HepG2 (cell line): ENCODE measurements at regions not wholly inside any gene's neighbourhood (a gene's known extent, or its start where the extent isn't known, plus 50 kb on each side); places are given as distances from the start of the nearest gene placed in this dataset.

Experiments
- CENPT ChIP-seq: sonication (generic); formaldehyde crosslinking; IDR thresholded peaks from 2 replicates; pipeline ENCODE4 v1.8.0; 2022; ENCODE audit warnings: low read depth, mild to moderate bottlenecking, moderate library complexity, missing genetic modification reagents
- DNMT3B ChIP-seq: conservative IDR thresholded peaks from 2 replicates; pipeline ENCODE4 v1.6.1; 2016; ENCODE audit warnings: missing biosample characterization, control low read depth
- ELF1 ChIP-seq: sonication (generic); formaldehyde crosslinking; IDR thresholded peaks from 2 replicates; pipeline ENCODE4 v1.4.0; 2020; ENCODE audit warnings: missing genetic modification reagents
- HBP1 ChIP-seq: IDR thresholded peaks from 2 replicates; pipeline ENCODE4 v1.6.1; 2016; ENCODE audit warnings: low read depth, control low read depth
- HDAC2 ChIP-seq: sonication (generic); formaldehyde crosslinking; IDR thresholded peaks from 2 replicates; pipeline ENCODE4 v1.4.0; 2020; ENCODE audit warnings: missing genetic modification reagents
- HMG20B ChIP-seq: conservative IDR thresholded peaks from 2 replicates; pipeline ENCODE4 v1.6.1; 2016; ENCODE audit warnings: missing genetic modification reagents, missing compliant biosample characterization
- HNF1A ChIP-seq, 2 experiments: sonication (generic) in 1 of 2; formaldehyde crosslinking in 1 of 2; IDR thresholded peaks; 2 replicates each; pipeline versions ENCODE4 v1.4.0 to v1.6.1; 2016 to 2020; ENCODE audit warnings: borderline replicate concordance in 1 of 2, low read depth in 1 of 2, mild to moderate bottlenecking in 1 of 2, missing genetic modification reagents in 1 of 2
- MLLT10 ChIP-seq: sonication (generic); formaldehyde crosslinking; IDR thresholded peaks from 2 replicates; pipeline ENCODE4 v1.4.0; 2020; ENCODE audit warnings: missing genetic modification reagents
- MTF1 ChIP-seq: sonication (generic); formaldehyde crosslinking; IDR thresholded peaks from 2 replicates; pipeline ENCODE4 v1.5.0; 2020; ENCODE audit warnings: missing genetic modification reagents
- NR1H2 ChIP-seq: sonication (generic); formaldehyde crosslinking; IDR thresholded peaks from 2 replicates; pipeline ENCODE4 v1.8.1; 2022; ENCODE audit warnings: low read depth, missing genetic modification reagents, borderline replicate concordance
- REST ChIP-seq, 2 experiments: IDR thresholded peaks; 2 replicates each; pipeline ENCODE4 v1.6.1; 2011 to 2012; ENCODE audit warnings: low read length in 2 of 2, borderline replicate concordance in 1 of 2, low read depth in 1 of 2, mild to moderate bottlenecking in 1 of 2, moderate library complexity in 1 of 2
- SKIL ChIP-seq: sonication (generic); formaldehyde crosslinking; IDR thresholded peaks from 2 replicates; pipeline ENCODE4 v1.8.0; 2022; ENCODE audit warnings: missing genetic modification reagents, mild to moderate bottlenecking, moderate library complexity, borderline replicate concordance
- SOX5 ChIP-seq: IDR thresholded peaks from 2 replicates; pipeline ENCODE4 v1.6.1; 2016; ENCODE audit warnings: borderline replicate concordance
- U2AF1 ChIP-seq: fragments of 200-400 bp; formaldehyde crosslinking; optimal IDR thresholded peaks from 2 replicates; pipeline ENCODE3; 2017; ENCODE audit warnings: mild to moderate bottlenecking, low read depth, low read length
- ZFP1 ChIP-seq: IDR thresholded peaks from 2 replicates; pipeline ENCODE4 v1.6.1; 2016
- ZKSCAN1 ChIP-seq: fragments of 150-350 bp; IDR thresholded peaks from 2 replicates; pipeline ENCODE4 v1.6.1; 2014; ENCODE audit warnings: low read length
- ZNF138 ChIP-seq: sonication (generic); formaldehyde crosslinking; IDR thresholded peaks from 2 replicates; pipeline ENCODE4 v1.5.0; 2020; ENCODE audit warnings: mild to moderate bottlenecking, low read depth, missing genetic modification reagents
- ZNF580 ChIP-seq: IDR thresholded peaks from 2 replicates; pipeline ENCODE4 v1.6.1; 2016; ENCODE audit warnings: low read depth, borderline replicate concordance
- ZNF7 ChIP-seq: IDR thresholded peaks from 2 replicates; pipeline ENCODE4 v1.6.1; 2016; ENCODE audit warnings: missing biosample characterization, missing genetic modification reagents

- TF ChIP-seq ZNF138 (CRISPR knock-in tag) (no peak), ZNF7 (no peak), ZFP1 (CRISPR knock-in tag) (peak; percentile 88), NR1H2 (CRISPR knock-in tag) (no peak), ZKSCAN1 (peak; percentile 97), CENPT (no peak), HMG20B (peak; percentile 96), HBP1 (CRISPR knock-in tag) (peak; percentile 63; the same call in 1 of the 2 replicates), REST (IDR thresholded peaks at IDR 0.05; ENCODE audit: borderline replicate concordance in 1 of 2, low read depth in 1 of 2, low read length in 2 of 2) (peak in 1 of 2 experiments; percentile 77; a peak in 1 of 4 replicates), SOX5 (peak; percentile 97), SKIL (peak; percentile 84), HDAC2 (CRISPR knock-in tag) (peak; percentile 98), MLLT10 (CRISPR knock-in tag) (no peak), ZNF580 (CRISPR knock-in tag) (peak; percentile 87; the same call in 1 of the 2 replicates), MTF1 (CRISPR knock-in tag) (no peak), DNMT3B (CRISPR knock-in tag) (0 out of 2 replicates have a peak, but pooled peaks have one; percentile 58), ELF1 (CRISPR knock-in tag) (peak; percentile 82), U2AF1 (no peak), HNF1A (IDR thresholded peaks at IDR 0.05; ENCODE audit: low read depth) (peak; percentile 89), HNF1A (CRISPR knock-in tag; IDR thresholded peaks at IDR 0.05; ENCODE audit: borderline replicate concordance) (peak; percentile 91; the same call in 1 of the 2 replicates)
Observed at GRCh38 chr1:67534627-67535065, 104.4 kb upstream of the SERBP1 start (continued).
